VCaP (cell line): ENCODE measurements at regions not wholly inside any gene's neighbourhood (a gene's known extent, or its start where the extent isn't known, plus 50 kb on each side); places are given as distances from the start of the nearest gene placed in this dataset.

Experiments
- H3K27ac ChIP-seq: fragments of 450-650 bp; 2 replicates; pipeline ENCODE4 v1.5.1; 2017
- TF ChIP-seq, protein P1 (sequence below): fragments of 450-650 bp; conservative IDR thresholded peaks from 2 replicates; pipeline ENCODE4 v1.5.1; 2017; ENCODE audit warnings: mild to moderate bottlenecking, moderate library complexity

GRCh38 chr9:90114641-90115425 lies 510.0 kb downstream of the GADD45G start:
- TF ChIP-seq, protein P1, sequence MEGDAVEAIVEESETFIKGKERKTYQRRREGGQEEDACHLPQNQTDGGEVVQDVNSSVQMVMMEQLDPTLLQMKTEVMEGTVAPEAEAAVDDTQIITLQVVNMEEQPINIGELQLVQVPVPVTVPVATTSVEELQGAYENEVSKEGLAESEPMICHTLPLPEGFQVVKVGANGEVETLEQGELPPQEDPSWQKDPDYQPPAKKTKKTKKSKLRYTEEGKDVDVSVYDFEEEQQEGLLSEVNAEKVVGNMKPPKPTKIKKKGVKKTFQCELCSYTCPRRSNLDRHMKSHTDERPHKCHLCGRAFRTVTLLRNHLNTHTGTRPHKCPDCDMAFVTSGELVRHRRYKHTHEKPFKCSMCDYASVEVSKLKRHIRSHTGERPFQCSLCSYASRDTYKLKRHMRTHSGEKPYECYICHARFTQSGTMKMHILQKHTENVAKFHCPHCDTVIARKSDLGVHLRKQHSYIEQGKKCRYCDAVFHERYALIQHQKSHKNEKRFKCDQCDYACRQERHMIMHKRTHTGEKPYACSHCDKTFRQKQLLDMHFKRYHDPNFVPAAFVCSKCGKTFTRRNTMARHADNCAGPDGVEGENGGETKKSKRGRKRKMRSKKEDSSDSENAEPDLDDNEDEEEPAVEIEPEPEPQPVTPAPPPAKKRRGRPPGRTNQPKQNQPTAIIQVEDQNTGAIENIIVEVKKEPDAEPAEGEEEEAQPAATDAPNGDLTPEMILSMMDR, result no peak
- no peak overlapping the region for H3K27ac ChIP-seq

DNA sequence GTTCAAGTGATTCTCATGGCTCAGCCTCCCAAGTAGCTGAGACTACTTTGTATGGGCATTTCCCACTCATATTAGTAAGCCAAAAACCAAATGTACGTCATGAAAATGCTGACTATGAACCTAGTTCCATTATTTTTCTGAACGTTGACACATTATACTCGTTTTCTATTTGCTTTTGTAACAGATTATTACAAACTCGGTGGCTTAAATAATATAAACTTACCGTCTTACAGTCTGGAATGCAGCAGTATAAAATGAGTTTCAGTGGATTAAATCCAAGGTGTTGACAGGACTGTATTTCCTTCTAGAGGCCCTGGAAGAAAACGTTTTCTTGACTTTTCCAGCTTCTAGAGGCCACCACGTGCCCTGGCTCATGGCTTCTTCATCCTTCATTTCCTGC lies 517.0 kb downstream of the GADD45G start:
- TF ChIP-seq, protein P1, result no peak
- H3K27ac ChIP-seq, result no peak overlapping the region

GRCh38 chr9:90124961-90125360 lies 517.7 kb downstream of the DIRAS2 start:
- H3K27ac ChIP-seq, result no peak overlapping the region

DNA sequence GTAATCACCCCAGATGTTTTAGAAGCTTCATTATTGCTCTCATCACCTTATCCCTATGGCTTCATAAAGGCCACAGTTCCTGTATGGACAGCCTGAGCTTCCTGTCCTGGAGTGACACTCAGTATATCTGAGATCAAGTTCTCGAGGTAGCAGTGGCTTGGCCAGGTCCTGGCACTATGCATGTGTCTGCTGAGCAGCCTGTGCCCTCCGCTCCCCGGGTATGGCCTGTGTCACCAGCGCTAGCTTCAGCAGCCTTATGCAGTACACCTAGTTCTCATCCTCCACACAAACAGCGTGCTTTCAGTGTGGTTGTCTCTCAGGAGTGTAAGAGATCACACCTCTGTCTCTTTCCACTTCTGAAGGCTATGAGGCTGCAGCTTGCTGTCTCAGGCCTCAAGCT lies 514.7 kb downstream of the DIRAS2 start:
- TF ChIP-seq, protein P1, result no peak
- H3K27ac ChIP-seq, result no peak overlapping the region

More at GRCh38 chr9:90124961-90125360, 517.7 kb downstream of the DIRAS2 start:
- TF ChIP-seq, protein P1, result no peak

DNA sequence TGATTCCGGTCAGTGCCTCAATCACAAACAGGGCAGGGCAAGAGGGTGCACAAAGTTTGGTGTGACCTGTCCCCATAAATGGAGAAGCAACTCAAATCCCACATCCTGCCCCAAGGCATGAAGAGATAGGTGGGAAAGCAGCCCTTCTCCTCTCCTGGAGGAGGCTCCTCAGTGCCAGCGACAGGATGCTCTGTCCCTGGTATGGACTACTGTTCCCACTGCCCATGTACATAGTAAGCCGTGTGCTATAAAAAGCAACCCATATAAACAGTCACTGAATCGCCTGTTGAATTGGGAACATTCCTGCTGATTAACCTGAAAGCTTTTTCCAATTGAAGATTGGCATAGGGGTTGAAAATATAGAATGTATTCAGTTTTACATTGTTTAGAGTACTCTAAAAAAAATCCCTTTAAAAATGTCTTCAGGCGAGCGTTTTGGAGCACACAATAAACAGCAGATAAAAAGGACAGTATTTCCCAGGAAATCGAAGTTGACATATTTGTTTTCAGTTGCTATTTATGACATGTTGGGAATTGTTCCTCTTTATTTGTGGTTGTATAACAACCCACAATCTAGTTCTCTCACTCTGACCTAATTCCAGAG lies 513.9 kb downstream of the DIRAS2 start:
- TF ChIP-seq, protein P1, result no peak
- no peak overlapping the region for H3K27ac ChIP-seq

GRCh38 chr9:90129446-90129845 lies 513.2 kb downstream of the DIRAS2 start:
- no peak overlapping the region for H3K27ac ChIP-seq
- TF ChIP-seq, protein P1, result no peak

DNA sequence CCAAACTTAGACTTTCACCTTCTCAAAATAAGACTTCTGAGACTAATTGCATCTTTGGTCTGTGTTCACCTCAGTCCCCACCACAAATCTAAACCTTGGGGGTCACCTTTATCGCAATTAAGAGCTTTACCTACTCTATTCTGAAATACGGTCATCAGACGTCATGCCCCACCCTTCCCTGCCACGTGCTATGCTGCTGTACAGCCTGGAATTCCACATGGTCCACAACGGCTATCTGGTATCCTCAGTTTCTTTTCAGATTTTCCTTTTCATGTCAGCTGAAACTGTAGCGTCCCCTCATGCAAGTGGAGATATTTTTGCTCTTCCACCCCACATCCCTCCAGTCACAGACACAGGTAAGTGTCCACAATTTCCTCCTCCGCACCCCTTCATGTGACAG lies 511.1 kb downstream of the DIRAS2 start:
- TF ChIP-seq, protein P1, result no peak
- H3K27ac ChIP-seq, result no peak overlapping the region
